KOPT-K1 (cell line): ENCODE measurements at regions not wholly inside any gene's neighbourhood (a gene's known extent, or its start where the extent isn't known, plus 50 kb on each side); places are given as distances from the start of the nearest gene placed in this dataset.

Experiments used
- H3K27ac ChIP-seq: fragments of 200-600 bp; sonication (generic); 2 replicates; pipeline ENCODE4 v1.5.1; 2016; ENCODE audit warnings: antibody characterized with exemption, mild to moderate bottlenecking, low read depth, low read length; ENCODE audit not compliant: poor library complexity, severe bottlenecking
- H3K36me3 ChIP-seq: fragments of 200-600 bp; sonication (generic); 2 replicates; pipeline ENCODE4 v1.5.1; 2017; ENCODE audit warnings: antibody characterized with exemption, mild to moderate bottlenecking, low read length, moderate library complexity; ENCODE audit not compliant: insufficient read depth
- H3K9me3 ChIP-seq: fragments of 200-600 bp; sonication (generic); 2 replicates; pipeline ENCODE4 v1.5.1; 2017; ENCODE audit warnings: antibody characterized with exemption, low read length, mild to moderate bottlenecking; ENCODE audit not compliant: insufficient read depth, poor library complexity, severe bottlenecking

GRCh38 chr6:110044622-110045021 lies 66.5 kb downstream of the GPR6 start:
- H3K27ac ChIP-seq, result no peak overlapping the region
- H3K9me3 ChIP-seq, result peaks cover 4% of the 10 kb centered on the region
- no peaks in the 10 kb centered on the region for H3K36me3 ChIP-seq

- Histone ChIP-seq H3K36me3 (no peaks in the 10 kb centered on the region), H3K9me3 (peaks cover 4% of the 10 kb centered on the region)
These were observed 70.2 kb downstream of the GPR6 start for GRCh38 chr6:110048221-110048875.

GRCh38 chr6:110049696-110050439 lies 71.8 kb downstream of the GPR6 start:
- Histone ChIP-seq H3K9me3 (peaks cover 4% of the 10 kb centered on the region), H3K36me3 (no peaks in the 10 kb centered on the region), H3K27ac (no peak overlapping the region)

More at GRCh38 chr6:110048221-110048875, 70.2 kb downstream of the GPR6 start:
- no peak overlapping the region for H3K27ac ChIP-seq
